GM12875 (cell line): ENCODE measurements at regions not wholly inside any gene's neighbourhood (a gene's known extent, or its start where the extent isn't known, plus 50 kb on each side); places are given as distances from the start of the nearest gene placed in this dataset.

Experiments used
- H3K4me3 ChIP-seq: one replicate; pipeline ENCODE4 v1.5.1; 2011; ENCODE audit warnings: low read depth, low read length, control low read depth
- CTCF ChIP-seq: IDR thresholded peaks from 2 replicates; pipeline ENCODE4 v1.5.1; 2011; ENCODE audit warnings: low read depth, mild to moderate bottlenecking, control low read depth, inconsistent platforms, low read length, moderate library complexity, borderline replicate concordance; ENCODE audit not compliant: insufficient read depth

- TF ChIP-seq CTCF = no peak
- no peak overlapping the region for H3K4me3 ChIP-seq
Observed at GRCh38 chr4:177706916-177707315, 264.7 kb upstream of the AGA start.

- no peak overlapping the region for H3K4me3 ChIP-seq
- TF ChIP-seq CTCF = no peak
Observed at GRCh38 chr4:177713454-177713853, 271.2 kb upstream of the AGA start.

- TF ChIP-seq CTCF = no peak
- H3K4me3 ChIP-seq = no peak overlapping the region
Observed at GRCh38 chr4:177717407-177717806, 275.2 kb upstream of the AGA start.

GRCh38 chr4:177718514-177718913 is 276.3 kb upstream of the AGA start:
- TF ChIP-seq CTCF = no peak
- H3K4me3 ChIP-seq = no peak overlapping the region

GRCh38 chr4:177726111-177726510 is 283.9 kb upstream of the AGA start:
- no peak for TF ChIP-seq CTCF
- no peak overlapping the region for H3K4me3 ChIP-seq

- no peak for TF ChIP-seq CTCF
- H3K4me3 ChIP-seq = no peak overlapping the region
Observed at GRCh38 chr4:177728361-177729152, 286.3 kb upstream of the AGA start.

GRCh38 chr4:177729681-177730080 is 287.4 kb upstream of the AGA start:
- no peak for TF ChIP-seq CTCF
- no peak overlapping the region for H3K4me3 ChIP-seq
